ENCODE measurements at regions not wholly inside any gene's neighbourhood (a gene's known extent, or its start where the extent isn't known, plus 50 kb on each side); places are given as distances from the start of the nearest gene placed in this dataset.

GRCh38 chr11:134995741-134996140, 583.7 kb upstream of the B3GAT1 start:
- Histone ChIP-seq H3K27me3 (ENCODE audit: low read depth, low read length) (no peaks in the 10 kb centered on the region; the same call in 1 of the 2 replicates), H3K4me3 (ENCODE audit: low read length) (no peak overlapping the region), H3K9me3 (ENCODE audit: insufficient read depth, low read length) (no peaks in the 10 kb centered on the region), H3K9ac (ENCODE audit: low read length) (no peak overlapping the region), H4K20me1 (ENCODE audit: insufficient read depth, low read length) (no peaks in the 10 kb centered on the region), H3K4me1 (ENCODE audit: low read length) (no peaks in the 10 kb centered on the region), H3K4me2 (ENCODE audit: low read length) (no peak overlapping the region), H3K27ac (ENCODE audit: low read length) (no peak overlapping the region), H3K36me3 (replicated peaks; ENCODE audit: low read depth, low read length) (no peaks in the 10 kb centered on the region), H3K79me2 (ENCODE audit: low read length) (no peaks in the 10 kb centered on the region), H2AFZ (ENCODE audit: low read depth, low read length) (no peak overlapping the region)
- TF ChIP-seq CTCF (IDR thresholded peaks at IDR 0.05; ENCODE audit: low read depth, low read length): no peak
- no peak for TF ChIP-seq EZH2phosphoT487 (IDR thresholded peaks at IDR 0.05; ENCODE audit: low read depth)

DNA sequence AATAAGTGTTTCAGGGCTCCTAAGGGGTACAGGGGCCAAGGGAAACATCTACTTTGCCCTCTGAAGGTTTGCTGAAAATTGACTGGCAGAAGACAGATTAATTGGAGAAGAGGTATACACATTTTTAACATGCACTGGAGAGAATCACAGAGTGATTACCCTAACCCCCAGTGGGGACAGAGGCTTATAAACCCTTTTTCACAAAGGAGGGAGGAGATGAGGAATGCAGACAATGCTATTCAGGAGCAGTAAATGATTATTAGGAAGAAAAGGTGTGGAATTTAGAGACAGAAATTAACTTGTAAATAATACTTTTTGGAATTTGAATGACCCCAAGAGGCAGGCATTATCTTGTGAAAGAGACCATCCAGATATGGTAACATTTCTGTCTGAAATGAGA, 582.4 kb upstream of the B3GAT1 start:
- Histone ChIP-seq H3K9ac (ENCODE audit: low read length) (no peak overlapping the region), H3K4me1 (ENCODE audit: low read length) (no peaks in the 10 kb centered on the region), H3K36me3 (replicated peaks; ENCODE audit: low read depth, low read length) (no peaks in the 10 kb centered on the region), H3K4me2 (ENCODE audit: low read length) (no peak overlapping the region), H3K27me3 (ENCODE audit: low read depth, low read length) (no peaks in the 10 kb centered on the region; the same call in 1 of the 2 replicates), H3K27ac (ENCODE audit: low read length) (no peak overlapping the region), H3K9me3 (ENCODE audit: insufficient read depth, low read length) (no peaks in the 10 kb centered on the region), H3K79me2 (ENCODE audit: low read length) (no peaks in the 10 kb centered on the region), H2AFZ (ENCODE audit: low read depth, low read length) (no peak overlapping the region), H4K20me1 (ENCODE audit: insufficient read depth, low read length) (no peaks in the 10 kb centered on the region), H3K4me3 (ENCODE audit: low read length) (no peak overlapping the region)
- no peak for TF ChIP-seq CTCF (IDR thresholded peaks at IDR 0.05; ENCODE audit: low read depth, low read length)
- TF ChIP-seq EZH2phosphoT487 (IDR thresholded peaks at IDR 0.05; ENCODE audit: low read depth): no peak

- H3K4me2 ChIP-seq (ENCODE audit: low read length): no peak overlapping the region
- no peak overlapping the region for H2AFZ ChIP-seq (ENCODE audit: low read depth, low read length)
- H3K36me3 ChIP-seq (replicated peaks; ENCODE audit: low read depth, low read length): no peaks in the 10 kb centered on the region
- TF ChIP-seq CTCF (IDR thresholded peaks at IDR 0.05; ENCODE audit: low read depth, low read length): no peak
- TF ChIP-seq EZH2phosphoT487 (IDR thresholded peaks at IDR 0.05; ENCODE audit: low read depth): no peak
- no peaks in the 10 kb centered on the region for H3K79me2 ChIP-seq (ENCODE audit: low read length)
- no peaks in the 10 kb centered on the region for H3K4me1 ChIP-seq (ENCODE audit: low read length)
- H3K9me3 ChIP-seq (ENCODE audit: insufficient read depth, low read length): no peaks in the 10 kb centered on the region
- no peaks in the 10 kb centered on the region; the same call in 1 of the 2 replicates for H3K27me3 ChIP-seq (ENCODE audit: low read depth, low read length)
- H3K9ac ChIP-seq (ENCODE audit: low read length): no peak overlapping the region
- no peaks in the 10 kb centered on the region for H4K20me1 ChIP-seq (ENCODE audit: insufficient read depth, low read length)
- H3K27ac ChIP-seq (ENCODE audit: low read length): no peak overlapping the region
- no peak overlapping the region for H3K4me3 ChIP-seq (ENCODE audit: low read length)
Measured at GRCh38 chr11:134993691-134994243, 581.7 kb upstream of the B3GAT1 start.

DNA sequence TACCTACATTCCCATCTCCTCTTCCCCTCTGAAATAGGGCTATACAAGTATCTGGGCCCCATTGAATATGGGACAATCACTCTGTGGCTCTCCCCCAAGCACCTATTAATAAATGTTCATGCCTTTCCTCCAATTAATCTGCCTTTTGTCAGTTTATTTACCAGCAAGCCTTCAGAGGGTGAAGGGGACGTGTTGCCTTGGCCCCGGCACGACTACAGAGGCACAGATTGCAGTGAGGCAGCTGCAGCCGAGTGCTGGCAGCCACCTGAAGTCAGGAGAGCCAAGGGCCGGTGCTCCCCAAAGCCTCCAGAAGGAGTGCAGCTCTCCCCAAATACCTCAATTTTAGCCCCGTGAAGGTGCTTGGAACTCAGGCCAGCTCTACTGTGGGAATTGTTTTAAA, 580.9 kb upstream of the B3GAT1 start:
- no peaks in the 10 kb centered on the region for H3K36me3 ChIP-seq (replicated peaks; ENCODE audit: low read depth, low read length)
- H3K4me3 ChIP-seq (ENCODE audit: low read length): no peak overlapping the region
- H2AFZ ChIP-seq (ENCODE audit: low read depth, low read length): no peak overlapping the region
- H4K20me1 ChIP-seq (ENCODE audit: insufficient read depth, low read length): no peaks in the 10 kb centered on the region
- H3K27me3 ChIP-seq (ENCODE audit: low read depth, low read length): no peaks in the 10 kb centered on the region; the same call in 1 of the 2 replicates
- H3K9me3 ChIP-seq (ENCODE audit: insufficient read depth, low read length): no peaks in the 10 kb centered on the region
- no peaks in the 10 kb centered on the region for H3K4me1 ChIP-seq (ENCODE audit: low read length)
- no peaks in the 10 kb centered on the region for H3K79me2 ChIP-seq (ENCODE audit: low read length)
- H3K27ac ChIP-seq (ENCODE audit: low read length): no peak overlapping the region
- no peak overlapping the region for H3K4me2 ChIP-seq (ENCODE audit: low read length)
- TF ChIP-seq EZH2phosphoT487 (IDR thresholded peaks at IDR 0.05; ENCODE audit: low read depth) (no peak), CTCF (IDR thresholded peaks at IDR 0.05; ENCODE audit: low read depth, low read length) (no peak)
- no peak overlapping the region for H3K9ac ChIP-seq (ENCODE audit: low read length)
